Thyroid gland (tissue), 4 donors: ENCODE measurements at regions not wholly inside any gene's neighbourhood (a gene's known extent, or its start where the extent isn't known, plus 50 kb on each side); places are given as distances from the start of the nearest gene placed in this dataset.

Source experiments
- DNase-seq, 2 donors: peaks; one replicate each; pipeline ENCODE4 v3.0.0-alpha.2; 2019
- H3K27ac ChIP-seq, 3 donors: fragments of 200-600 bp; sonication (generic); 1 replicate in 2 of 3; 2 replicates in 1 of 3; pipeline ENCODE4 v1.5.1; 2016 to 2019; ENCODE audit warnings: mild to moderate bottlenecking in 1 of 3, moderate library complexity in 1 of 3
- H3K27me3 ChIP-seq: fragments of 200-600 bp; sonication (generic); one replicate; pipeline ENCODE4 v1.5.1; 2019
- H3K36me3 ChIP-seq, 2 donors: fragments of 200-600 bp; sonication (generic); one replicate each; pipeline ENCODE4 v1.5.1; 2016 to 2019
- H3K4me1 ChIP-seq, 2 donors: fragments of 200-600 bp; sonication (generic); one replicate each; pipeline ENCODE4 v1.5.1; 2017 to 2019
- H3K4me3 ChIP-seq, 3 donors: fragments of 200-600 bp; sonication (generic); replicated peaks in 1 of 3; 1 replicate in 2 of 3; 2 replicates in 1 of 3; pipeline ENCODE4 v1.5.1; 2016; ENCODE audit warnings: mild to moderate bottlenecking in 1 of 3
- H3K9me3 ChIP-seq: fragments of 200-600 bp; sonication (generic); one replicate; pipeline ENCODE4 v1.5.1; 2017
- CTCF ChIP-seq, 6 experiments: fragments of 200-600 bp in 3 of 6; fragments of 450-650 bp in 3 of 6; sonication (generic) in 3 of 6; IDR thresholded peaks; one replicate each; pipeline ENCODE4 v1.5.1; 2016 to 2019; ENCODE audit warnings: antibody characterized with exemption in 6 of 6, mild to moderate bottlenecking in 2 of 6, inconsistent platforms in 1 of 6, moderate library complexity in 1 of 6
- POLR2A ChIP-seq, 2 donors: fragments of 450-650 bp; IDR thresholded peaks; one replicate each; pipeline ENCODE4 v1.6.1; 2017; ENCODE audit warnings: antibody characterized with exemption in 2 of 2, mild to moderate bottlenecking in 2 of 2, moderate library complexity in 1 of 2
- WGBS, 2 donors: methylation state at CpG; one replicate each; pipeline ENCODE4 v1.1.5; 2017; 5-methylcytosine and 5-hydroxymethylcytosine counted together
- intact Hi-C: fragments of 100-400 bp; cut with DNase I; formaldehyde crosslinking; loops from one replicate; pipeline ENCODE4 v1.15.1; 2023

GRCh38 chr9:92188969-92189781 lies 74.0 kb upstream of the SPTLC1 start:
- TF ChIP-seq POLR2A (IDR thresholded peaks at IDR 0.05) (no peak), CTCF (IDR thresholded peaks at IDR 0.05) (no peak)
- no peak for DNase-seq

GRCh38 chr9:92187989-92188714 lies 72.9 kb upstream of the SPTLC1 start:
- Histone ChIP-seq H3K4me1 (peaks cover 5 to 9% of the 10 kb centered on the region in 2 donors), H3K9me3 (no peaks in the 10 kb centered on the region), H3K4me3 (no peak overlapping the region), H3K27me3 (no peaks in the 10 kb centered on the region), H3K36me3 (no peaks in the 10 kb centered on the region), H3K27ac (no peak overlapping the region)
- intact Hi-C loops = no loop called here
- TF ChIP-seq CTCF (IDR thresholded peaks at IDR 0.05) (no peak), POLR2A (IDR thresholded peaks at IDR 0.05) (no peak)
- 80 to 82% methylated on average over 9 to 10 of the region's 10 CpGs for WGBS, 2 donors
- DNase-seq = no peak

More at GRCh38 chr9:92188969-92189781, 74.0 kb upstream of the SPTLC1 start:
- peaks cover 5 to 9% of the 10 kb centered on the region in 2 donors for H3K4me1 ChIP-seq
- H3K27me3 ChIP-seq = no peaks in the 10 kb centered on the region
- 59 to 69% methylated on average over 14 to 24 of the region's 25 CpGs for WGBS, 2 donors
- no peaks in the 10 kb centered on the region for H3K9me3 ChIP-seq
- no peaks in the 10 kb centered on the region for H3K36me3 ChIP-seq
- intact Hi-C loops = no loop called here
- no peak overlapping the region for H3K4me3 ChIP-seq
- H3K27ac ChIP-seq = no peak overlapping the region

- Histone ChIP-seq H3K27ac (no peak overlapping the region), H3K4me3 (no peak overlapping the region), H3K27me3 (no peaks in the 10 kb centered on the region), H3K9me3 (no peaks in the 10 kb centered on the region), H3K4me1 (peaks cover 5 to 9% of the 10 kb centered on the region in 2 donors), H3K36me3 (no peaks in the 10 kb centered on the region)
- intact Hi-C loops = no loop called here
- WGBS, 2 donors = 78 to 89% methylated on average over 3 of the region's 3 CpGs
- no peak for DNase-seq
- TF ChIP-seq CTCF (IDR thresholded peaks at IDR 0.05) = no peak
- no peak for TF ChIP-seq POLR2A (IDR thresholded peaks at IDR 0.05)
Observed at GRCh38 chr9:92187390-92187789, 72.2 kb upstream of the SPTLC1 start.

GRCh38 chr9:92186631-92187030 lies 71.4 kb upstream of the SPTLC1 start:
- H3K4me1 ChIP-seq = peaks cover 5 to 9% of the 10 kb centered on the region in 2 donors
- 64 to 75% methylated on average over 7 of the region's 7 CpGs for WGBS, 2 donors
- intact Hi-C loops = no loop called here

More at GRCh38 chr9:92186631-92187030, 71.4 kb upstream of the SPTLC1 start:
- no peak overlapping the region for H3K4me3 ChIP-seq
- H3K36me3 ChIP-seq = no peaks in the 10 kb centered on the region
- H3K9me3 ChIP-seq = no peaks in the 10 kb centered on the region
- no peak overlapping the region for H3K27ac ChIP-seq
- TF ChIP-seq POLR2A (IDR thresholded peaks at IDR 0.05) (no peak), CTCF (IDR thresholded peaks at IDR 0.05) (no peak)
- H3K27me3 ChIP-seq = no peaks in the 10 kb centered on the region
- DNase-seq = no peak
